Bronchial epithelial cell (primary cell): ENCODE measurements at regions not wholly inside any gene's neighbourhood (a gene's known extent, or its start where the extent isn't known, plus 50 kb on each side); places are given as distances from the start of the nearest gene placed in this dataset.
A peak's percentile ranks its signal among the peaks of the same experiment; 100 is the strongest.

Source experiments
- DNase-seq: peaks from one replicate; pipeline ENCODE4 v3.0.0-alpha.2; 2010; ENCODE audit warnings: low read depth
- FAIRE-seq: peaks from 2 replicates; lab custom pipeline; 2011; peaks lifted over from hg19 to GRCh38; lab: Jason Lieb, UNC
- H3K27me3 ChIP-seq: 2 replicates; pipeline ENCODE4 v1.5.1; 2011; ENCODE audit warnings: low read length; ENCODE audit not compliant: control insufficient read depth, insufficient read depth
- H3K36me3 ChIP-seq: 2 replicates; pipeline ENCODE4 v1.5.1; 2011; ENCODE audit warnings: low read length; ENCODE audit not compliant: control insufficient read depth, insufficient read depth
- H3K4me3 ChIP-seq: 2 replicates; pipeline ENCODE4 v1.5.1; 2011; ENCODE audit warnings: mild to moderate bottlenecking, low read depth, low read length, control low read depth
- CTCF ChIP-seq: IDR thresholded peaks from 2 replicates; pipeline ENCODE4 v1.5.1; 2011; ENCODE audit warnings: mild to moderate bottlenecking, moderate library complexity, low read length, control low read depth, inconsistent platforms; ENCODE audit not compliant: insufficient read depth, severe bottlenecking

GRCh38 chr4:96093563-96093962 lies 253.7 kb downstream of the PDHA2 start:
- DNase-seq (no peak), FAIRE-seq (no peak)
- H3K36me3 ChIP-seq: no peaks in the 10 kb centered on the region
- H3K27me3 ChIP-seq: no peaks in the 10 kb centered on the region
- TF ChIP-seq CTCF: no peak
- H3K4me3 ChIP-seq: no peak overlapping the region

GRCh38 chr4:96094183-96094582 lies 254.3 kb downstream of the PDHA2 start:
- no peak for TF ChIP-seq CTCF

GRCh38 chr4:96097040-96097607 lies 257.2 kb downstream of the PDHA2 start:
- no peak for TF ChIP-seq CTCF
- peak overlapping the region; percentile 12 for H3K4me3 ChIP-seq
- no peaks in the 10 kb centered on the region for H3K27me3 ChIP-seq
- no peak for FAIRE-seq
- DNase-seq: peak; percentile 83
- no peaks in the 10 kb centered on the region for H3K36me3 ChIP-seq

More at GRCh38 chr4:96094183-96094582, 254.3 kb downstream of the PDHA2 start:
- Histone ChIP-seq H3K4me3 (no peak overlapping the region), H3K27me3 (no peaks in the 10 kb centered on the region), H3K36me3 (no peaks in the 10 kb centered on the region)
- FAIRE-seq: no peak
- DNase-seq: no peak

- Histone ChIP-seq H3K4me3 (no peak overlapping the region), H3K27me3 (no peaks in the 10 kb centered on the region), H3K36me3 (no peaks in the 10 kb centered on the region)
- no peak for DNase-seq
- FAIRE-seq: no peak
- no peak for TF ChIP-seq CTCF
Observed at GRCh38 chr4:96097693-96098092, 257.8 kb downstream of the PDHA2 start.

GRCh38 chr4:96099031-96099430 lies 259.1 kb downstream of the PDHA2 start:
- Histone ChIP-seq H3K27me3 (no peaks in the 10 kb centered on the region), H3K36me3 (no peaks in the 10 kb centered on the region), H3K4me3 (no peak overlapping the region)
- TF ChIP-seq CTCF: no peak
- FAIRE-seq: no peak
- no peak for DNase-seq

GRCh38 chr4:96102541-96103026 lies 262.7 kb downstream of the PDHA2 start:
- no peak for TF ChIP-seq CTCF
- Histone ChIP-seq H3K27me3 (no peaks in the 10 kb centered on the region), H3K36me3 (no peaks in the 10 kb centered on the region), H3K4me3 (no peak overlapping the region)
- DNase-seq (peak; percentile 64), FAIRE-seq (no peak)
